NCI-H510A treated with DMSO at 0.1 percent for 48 hours (cell line): ENCODE measurements at regions not wholly inside any gene's neighbourhood (a gene's known extent, or its start where the extent isn't known, plus 50 kb on each side); places are given as distances from the start of the nearest gene placed in this dataset.

ENCODE experiments used
- DNase-seq: peaks from one replicate; lab custom pipeline; 2025; lab: John Stamatoyannopoulos, UW

DNA sequence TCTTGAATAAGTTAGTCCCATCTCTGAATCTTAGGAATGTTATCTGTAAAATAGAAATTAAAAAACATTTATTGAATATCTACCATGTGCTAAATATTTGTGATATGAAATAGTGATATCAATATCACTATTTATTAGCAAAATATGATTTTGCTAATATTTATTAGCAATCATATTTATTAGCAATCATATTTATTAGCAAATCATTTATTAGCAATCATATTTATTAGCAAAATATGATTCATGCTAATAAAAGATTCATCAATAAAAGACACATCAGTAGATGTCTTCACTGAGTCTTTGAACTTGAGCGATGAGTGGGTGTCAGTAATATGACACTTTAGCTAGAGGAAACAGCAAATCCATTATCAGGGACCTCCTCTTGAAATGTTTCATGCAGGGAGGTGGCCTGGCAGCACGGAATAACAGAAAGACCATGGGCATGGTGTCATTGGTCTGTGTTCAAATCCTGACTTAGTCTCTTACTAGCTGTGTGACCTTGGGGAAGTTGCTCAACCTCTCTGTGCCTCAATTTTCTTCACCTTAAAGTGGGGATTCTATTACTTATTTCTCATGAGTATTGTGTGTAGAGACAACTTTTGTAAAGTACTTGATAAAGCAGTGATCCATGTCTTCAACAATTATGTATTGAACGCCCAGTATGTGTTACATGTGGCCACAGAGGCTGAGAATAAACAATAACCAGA, 456.2 kb upstream of the MEX3C start:
- DNase-seq: no peak

DNA sequence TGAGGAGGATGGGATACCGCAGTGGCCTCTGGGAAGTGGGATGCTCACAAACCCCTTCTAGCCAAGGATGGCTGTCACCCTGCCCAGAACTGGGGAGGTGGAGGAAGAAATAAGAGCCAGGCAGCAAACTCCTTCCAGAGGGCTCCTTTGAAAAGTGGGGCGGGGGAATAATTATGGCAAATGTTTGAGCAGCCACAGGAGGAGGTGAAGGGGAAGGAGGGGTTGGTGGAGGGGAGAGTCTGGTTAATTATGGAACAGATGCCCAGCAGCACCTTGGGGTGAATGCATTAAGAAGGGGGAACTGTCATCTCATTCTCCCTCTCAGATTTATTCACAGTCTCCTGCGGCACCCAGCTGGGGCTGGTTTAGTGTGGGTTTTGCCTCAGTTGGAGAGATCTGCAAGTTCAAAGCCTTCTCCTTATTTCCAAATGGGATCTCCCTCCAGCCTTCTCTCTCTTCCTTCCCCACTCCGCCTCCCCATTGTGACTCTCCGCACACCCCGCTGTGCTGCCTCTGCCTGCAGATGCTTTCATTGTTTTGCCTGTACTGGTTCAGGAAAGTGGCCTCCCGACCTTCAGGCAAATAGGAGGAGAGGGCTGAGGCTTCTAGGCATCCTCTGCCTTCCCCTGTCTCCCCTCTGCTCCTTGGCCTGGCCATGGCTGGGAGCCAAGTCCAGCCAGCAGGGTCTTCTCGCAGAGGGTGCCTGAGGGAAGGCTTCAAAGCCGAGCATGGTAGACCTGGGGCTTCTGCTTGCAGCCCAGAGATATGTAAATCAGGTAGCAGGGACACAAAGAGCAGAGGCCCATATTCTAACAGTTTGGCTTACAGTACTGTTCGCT, 457.2 kb upstream of the MEX3C start:
- no peak for DNase-seq

DNA sequence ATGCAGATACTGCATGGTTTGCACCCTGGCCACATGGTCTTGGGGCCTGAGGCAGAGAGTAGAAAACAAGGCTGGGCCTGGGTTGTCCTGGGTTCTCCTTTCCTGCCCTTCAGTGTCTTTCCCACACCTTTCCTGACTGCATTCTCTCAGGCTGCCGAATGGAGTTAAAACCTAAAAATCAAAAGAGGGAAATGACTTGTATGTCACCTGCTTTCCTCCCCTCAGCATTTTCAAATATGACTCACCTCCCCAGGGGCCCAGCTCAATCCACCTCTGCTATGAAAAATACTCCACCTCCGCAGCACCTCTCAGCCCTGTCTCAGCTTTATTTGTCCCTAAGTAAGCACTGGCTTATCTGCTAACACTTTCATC, 457.8 kb upstream of the MEX3C start:
- DNase-seq: no peak

DNA sequence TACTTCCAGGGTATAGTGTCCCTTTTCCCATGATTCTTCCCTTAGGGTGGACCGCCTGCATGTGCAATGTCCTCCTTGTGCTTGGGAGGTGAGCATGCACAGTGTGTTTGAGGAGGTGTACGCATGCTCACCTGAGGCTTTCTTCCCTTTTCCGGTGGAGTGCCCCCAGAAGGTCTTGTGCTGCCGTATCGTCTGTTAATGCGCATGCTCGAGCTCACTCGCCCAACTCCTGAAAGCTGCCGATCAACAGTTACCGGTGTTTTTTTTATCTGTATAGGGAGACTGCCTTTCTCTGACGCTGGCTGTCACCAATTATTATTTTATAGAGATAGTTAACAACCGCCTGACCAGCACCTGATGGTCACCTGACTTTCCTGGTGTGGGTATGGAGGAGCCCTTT, 458.8 kb upstream of the MEX3C start:
- no peak for DNase-seq

DNA sequence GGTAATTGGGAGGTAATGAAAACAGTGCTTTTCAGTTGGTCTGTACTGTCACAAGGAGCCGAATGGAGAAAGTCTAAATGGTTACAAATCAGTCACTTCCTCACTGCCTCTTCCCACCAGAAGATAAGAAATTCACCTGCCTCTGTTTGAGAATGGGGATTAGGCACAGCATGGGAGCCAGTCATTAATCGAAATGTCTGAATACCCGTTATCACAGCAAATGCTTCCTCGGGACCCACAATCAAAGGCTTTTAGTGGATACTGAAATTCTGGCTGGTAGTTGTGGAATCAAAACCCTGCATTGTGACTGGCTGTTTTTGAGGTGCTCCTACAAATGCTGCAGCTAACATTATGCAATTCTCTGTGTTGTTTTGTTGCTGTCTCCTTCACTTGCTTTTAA, 461.0 kb upstream of the MEX3C start:
- no peak for DNase-seq

DNA sequence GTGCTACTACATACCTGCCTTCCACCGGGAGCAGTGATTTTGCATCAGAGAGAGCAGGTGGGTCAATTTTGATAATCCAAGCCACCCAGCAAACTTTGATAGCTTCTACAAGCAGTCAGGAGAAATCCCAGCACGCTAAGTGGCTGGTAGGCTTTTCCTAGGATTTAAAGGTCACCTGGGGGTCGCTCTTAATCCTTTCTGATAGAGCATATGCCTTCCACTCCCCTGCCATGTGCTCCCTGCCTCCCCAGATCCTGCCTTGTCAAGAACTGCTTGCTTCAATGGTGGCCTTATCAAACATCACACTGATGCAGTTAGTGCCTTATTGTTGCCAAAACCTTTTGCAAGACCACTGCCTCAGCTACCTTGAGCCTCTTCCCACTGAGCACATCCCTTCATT, 462.3 kb upstream of the MEX3C start:
- no peak for DNase-seq

DNA sequence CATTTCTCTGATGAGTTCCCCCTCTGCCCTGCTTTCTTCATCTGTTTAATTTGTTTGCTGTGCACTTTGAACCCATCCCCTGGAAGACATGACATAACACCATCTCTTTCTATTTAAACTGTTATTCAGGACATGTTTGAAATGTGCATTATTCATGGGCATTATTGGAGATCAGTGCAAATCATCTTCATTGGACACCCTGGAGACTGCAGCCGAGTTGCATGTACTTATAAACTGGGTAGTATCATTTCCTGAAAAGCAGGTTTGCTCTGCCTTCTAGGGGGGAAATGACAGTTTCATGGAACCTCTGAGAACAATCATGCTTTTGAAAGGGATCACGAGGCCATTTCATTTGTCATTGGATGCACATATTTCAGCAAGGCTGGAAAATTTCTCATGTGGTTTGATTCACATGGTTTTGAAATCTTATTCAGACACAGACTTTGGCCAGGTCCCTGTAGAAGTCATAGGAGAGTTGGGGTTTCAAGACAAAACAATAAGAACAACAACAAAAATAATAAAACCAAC, 462.8 kb upstream of the MEX3C start:
- DNase-seq: no peak

DNA sequence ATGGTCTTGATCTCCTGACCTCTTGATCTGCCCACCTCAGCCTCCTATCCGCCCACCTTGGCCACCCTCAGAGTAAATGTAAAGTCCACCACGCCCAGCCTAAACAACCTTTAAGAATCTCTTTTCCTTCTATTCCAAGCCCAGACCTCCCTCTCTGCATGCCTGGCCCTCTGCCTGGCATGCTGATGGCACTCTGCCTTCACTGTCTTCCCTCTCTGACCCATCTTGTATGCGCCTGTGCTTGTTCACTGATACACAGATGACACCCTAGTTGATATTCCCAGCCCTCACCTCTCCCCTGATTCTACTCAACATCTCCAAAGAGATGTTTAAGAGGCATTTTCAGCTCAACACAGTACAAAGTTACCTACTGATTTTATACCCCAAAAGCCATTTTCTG, 466.8 kb upstream of the MEX3C start:
- no peak for DNase-seq

DNA sequence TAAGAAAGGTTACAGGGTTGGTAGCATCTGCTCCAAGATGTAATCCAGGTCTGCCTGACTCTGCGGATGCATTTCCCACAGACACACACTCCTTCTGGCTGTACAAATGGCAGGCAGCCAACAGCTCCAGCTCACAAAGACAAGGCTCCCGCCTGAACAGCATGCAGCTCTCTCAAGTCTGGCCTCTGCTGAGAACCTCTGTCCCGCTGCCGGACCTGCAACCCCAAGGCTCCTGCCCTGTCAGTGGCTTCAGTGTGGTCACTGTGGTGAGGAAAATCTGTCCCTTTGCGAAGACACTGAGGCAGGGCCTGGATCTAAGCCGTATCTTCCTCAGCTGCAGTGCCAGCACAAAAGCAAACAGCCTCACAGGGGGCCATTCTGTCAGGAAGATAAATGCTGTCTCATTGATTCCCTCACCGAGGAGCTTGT, 469.3 kb upstream of the MEX3C start:
- DNase-seq: peak; percentile 83

DNA sequence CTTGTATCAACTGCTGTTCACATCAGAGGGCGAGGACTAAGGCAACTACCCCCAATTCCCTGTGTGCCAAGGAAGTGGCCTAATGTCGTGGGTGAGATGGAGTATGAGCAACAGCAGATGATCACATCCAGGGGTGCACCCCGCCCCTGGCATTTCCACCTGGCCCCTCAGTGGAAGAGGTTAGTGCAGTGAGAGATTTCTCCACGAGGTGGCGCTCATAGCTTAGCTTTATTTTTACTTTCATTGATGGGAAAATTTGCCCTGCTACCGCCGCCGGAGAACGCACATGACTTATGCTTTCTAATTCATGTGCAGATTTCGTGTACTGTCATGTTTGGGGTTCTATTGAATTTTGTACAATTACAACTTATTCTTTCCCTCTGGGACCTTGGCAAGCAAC, 470.6 kb upstream of the MEX3C start:
- peak; percentile 84 for DNase-seq

DNA sequence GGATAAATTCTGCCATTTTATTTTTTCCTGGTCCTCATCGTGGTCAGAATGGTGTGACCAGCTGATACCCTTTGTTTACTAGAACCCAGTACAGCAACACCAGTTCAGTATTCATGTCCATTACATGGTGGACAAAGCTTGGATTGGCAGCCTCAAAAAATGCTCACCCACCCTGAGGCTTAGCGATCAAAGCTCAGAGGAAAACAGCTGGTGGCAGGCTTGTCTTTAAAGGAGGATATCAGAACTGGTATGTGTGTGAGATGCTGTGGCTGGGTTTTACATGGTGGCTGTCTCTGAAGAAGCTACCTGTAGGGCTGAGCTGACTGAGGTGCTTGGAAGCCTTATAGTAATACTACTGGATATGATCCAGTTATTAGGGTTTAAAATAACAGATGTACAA, 471.1 kb upstream of the MEX3C start:
- DNase-seq: no peak

DNA sequence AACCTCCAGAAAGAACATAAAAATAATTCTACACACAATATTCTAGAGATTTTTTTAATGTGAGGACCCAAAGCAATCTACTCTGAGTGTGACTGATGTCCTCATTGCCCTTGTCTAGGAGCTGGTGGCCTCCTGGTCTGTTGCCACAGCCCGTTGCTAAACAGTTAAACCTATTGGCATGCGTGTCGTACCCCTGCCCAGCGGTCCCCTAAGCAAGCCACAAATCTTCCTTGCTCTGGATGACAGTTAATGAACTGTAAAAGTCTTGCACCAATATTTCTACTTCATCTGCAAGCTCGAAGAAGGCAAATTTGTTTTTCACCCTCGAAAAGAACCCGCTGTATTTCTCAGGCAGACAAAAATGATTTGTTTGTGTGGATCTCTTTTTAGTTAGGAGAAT, 489.1 kb upstream of the MEX3C start:
- no peak for DNase-seq

DNA sequence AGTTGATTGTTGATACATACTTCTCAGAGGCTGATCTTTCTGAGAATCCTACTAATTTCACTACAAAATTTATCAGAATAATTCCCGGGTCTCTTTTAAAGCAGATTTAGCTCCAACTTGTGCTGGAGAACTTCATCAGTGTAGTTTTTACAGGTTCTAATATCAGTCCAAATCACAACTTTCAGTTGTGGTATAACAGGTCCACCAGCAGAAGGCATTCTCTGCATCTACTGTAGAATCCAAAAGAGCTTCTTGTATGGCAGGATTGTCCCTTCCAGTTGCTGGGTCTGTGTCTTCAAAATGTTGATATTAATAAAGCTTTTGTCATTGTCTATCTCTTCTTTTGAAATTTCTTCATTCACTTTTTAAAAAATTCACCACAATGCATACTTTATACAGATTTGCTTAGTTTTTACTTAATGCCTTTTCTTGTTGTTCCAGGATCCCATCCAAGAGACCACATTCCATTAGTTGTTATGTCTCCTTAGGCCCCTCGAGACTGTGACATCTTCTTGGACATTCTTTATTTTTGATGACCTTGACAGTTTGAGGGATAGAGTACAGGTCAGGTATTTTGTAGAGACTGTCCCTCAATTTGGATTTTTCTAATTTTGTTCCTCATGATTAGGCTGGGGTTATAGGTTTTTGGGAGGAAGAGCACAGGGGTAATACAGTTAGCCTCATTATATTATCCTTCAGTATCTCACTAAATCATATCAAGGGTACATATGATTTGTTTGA, 490.5 kb upstream of the MEX3C start:
- DNase-seq: no peak

DNA sequence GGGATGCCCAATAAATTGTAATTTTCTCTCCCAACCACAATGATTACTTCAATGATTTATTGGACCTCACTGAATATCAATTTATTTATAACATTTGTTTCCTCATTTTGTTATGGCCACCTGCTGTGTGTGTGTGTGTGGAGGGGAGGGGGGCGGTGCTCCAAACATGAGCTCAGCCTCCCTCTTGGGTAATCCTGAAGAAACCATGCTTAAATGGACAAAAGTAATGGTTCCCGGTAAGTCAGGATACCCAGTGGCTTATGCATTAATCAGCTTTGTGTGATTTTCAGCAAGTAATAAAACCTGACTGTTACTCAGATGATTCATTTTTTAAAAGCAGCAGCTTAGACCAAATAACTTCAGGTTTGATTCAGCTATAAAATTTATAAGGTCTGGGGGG, 495.1 kb upstream of the MEX3C start:
- DNase-seq: no peak

DNA sequence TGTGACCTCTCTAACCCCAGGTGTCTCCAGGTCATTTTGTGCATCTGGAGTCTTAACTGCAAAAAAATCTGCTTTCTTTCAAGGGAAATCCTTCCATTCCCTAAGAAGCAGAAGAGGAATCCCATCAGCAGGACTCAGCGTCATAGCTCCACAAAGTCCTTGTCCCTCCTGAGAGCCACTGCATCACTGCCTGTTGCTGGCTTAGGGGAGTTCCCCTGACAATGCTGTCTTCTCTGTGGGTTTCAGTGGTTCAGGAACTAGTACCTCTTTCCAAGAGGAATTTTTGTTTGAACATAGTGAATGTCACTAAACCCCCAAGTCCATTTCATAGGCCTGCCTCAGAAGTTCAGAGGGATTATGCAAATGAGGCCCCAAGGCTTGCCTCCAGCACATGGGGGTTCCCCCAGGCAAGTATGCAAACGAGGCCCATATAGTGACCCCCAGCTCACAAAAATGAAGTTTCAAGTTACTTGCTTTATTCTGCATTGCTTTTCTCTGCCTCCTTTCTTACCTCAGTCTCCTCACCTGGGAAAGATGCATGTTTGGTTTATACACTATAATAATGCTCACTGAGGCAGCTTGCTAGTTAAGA, 513.9 kb upstream of the MEX3C start:
- no peak for DNase-seq

DNA sequence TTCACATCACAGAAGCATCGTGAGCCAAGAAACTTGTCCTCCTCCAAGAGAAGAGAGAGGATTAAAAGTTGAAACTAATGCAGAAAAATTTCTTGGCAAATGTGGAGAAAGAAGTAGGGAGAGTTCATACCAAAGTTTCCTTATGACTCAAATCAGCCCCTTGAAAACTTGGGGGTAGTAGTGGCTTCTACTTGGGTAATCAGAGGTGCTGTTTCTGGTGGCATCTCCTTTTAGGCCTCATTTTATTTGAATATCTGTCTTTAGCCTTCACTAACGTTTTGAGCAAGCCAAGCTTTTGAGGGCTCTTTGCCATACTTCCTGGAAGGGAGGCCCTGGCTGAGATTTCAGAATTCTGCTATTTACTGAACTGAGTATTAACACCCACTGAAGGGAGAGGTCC, 515.3 kb upstream of the MEX3C start:
- DNase-seq: no peak

DNA sequence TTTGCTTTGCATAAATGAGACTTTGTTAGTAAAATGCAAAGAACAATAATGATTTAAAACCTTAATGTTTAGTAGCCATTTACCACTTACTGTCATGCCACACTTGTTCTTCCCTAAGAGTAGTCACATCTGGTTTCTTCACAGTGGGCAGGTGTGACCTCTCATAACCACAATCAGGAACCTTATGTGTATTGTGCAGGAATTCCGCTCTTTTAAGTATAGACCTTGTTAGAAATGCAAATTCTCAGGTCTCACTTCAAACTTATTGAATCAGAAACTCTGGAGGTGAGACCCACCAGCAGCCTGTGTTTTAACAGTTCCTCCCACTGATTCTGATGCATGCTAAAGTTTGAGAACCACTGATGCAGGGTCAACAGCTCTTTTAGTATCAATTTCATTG, 518.8 kb upstream of the MEX3C start:
- DNase-seq: no peak

DNA sequence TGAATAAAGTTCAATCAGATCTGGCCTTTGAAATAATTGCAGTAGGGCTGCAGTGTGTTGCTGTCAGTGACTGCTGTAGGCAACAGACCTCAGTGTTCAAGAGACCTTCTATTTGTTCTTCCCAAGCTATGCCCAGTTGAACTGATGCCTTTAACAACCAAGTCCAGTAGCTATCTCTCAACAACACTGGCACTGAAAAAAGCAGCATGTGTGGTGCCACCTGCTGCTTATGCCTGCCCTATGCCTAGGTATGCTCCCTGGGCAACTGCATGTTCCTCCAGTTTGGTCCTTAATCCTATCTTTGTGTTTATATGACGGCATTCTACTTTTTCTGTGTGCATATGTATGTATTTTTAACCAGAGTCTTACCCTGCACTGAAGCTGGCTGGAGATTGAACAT, 523.9 kb upstream of the MEX3C start:
- no peak for DNase-seq

DNA sequence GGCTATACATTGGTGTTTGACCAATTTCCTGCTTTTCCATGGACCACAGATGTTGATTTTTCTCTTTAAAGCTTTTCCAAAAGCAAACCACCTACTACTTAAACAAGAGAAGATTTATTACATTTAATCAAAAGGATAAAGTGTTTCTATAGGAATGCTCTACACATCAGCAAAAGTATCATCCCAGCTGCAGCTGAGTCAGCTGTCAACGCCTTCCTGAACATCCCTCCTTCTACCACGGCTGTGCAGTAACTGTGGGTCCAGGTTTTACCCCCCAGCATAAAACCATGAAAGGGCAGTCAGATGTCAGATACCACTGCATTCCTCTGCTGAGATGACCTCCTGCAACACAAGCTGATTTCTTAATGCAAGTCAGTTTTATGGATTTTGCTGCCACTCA, 524.5 kb upstream of the MEX3C start:
- no peak for DNase-seq

DNA sequence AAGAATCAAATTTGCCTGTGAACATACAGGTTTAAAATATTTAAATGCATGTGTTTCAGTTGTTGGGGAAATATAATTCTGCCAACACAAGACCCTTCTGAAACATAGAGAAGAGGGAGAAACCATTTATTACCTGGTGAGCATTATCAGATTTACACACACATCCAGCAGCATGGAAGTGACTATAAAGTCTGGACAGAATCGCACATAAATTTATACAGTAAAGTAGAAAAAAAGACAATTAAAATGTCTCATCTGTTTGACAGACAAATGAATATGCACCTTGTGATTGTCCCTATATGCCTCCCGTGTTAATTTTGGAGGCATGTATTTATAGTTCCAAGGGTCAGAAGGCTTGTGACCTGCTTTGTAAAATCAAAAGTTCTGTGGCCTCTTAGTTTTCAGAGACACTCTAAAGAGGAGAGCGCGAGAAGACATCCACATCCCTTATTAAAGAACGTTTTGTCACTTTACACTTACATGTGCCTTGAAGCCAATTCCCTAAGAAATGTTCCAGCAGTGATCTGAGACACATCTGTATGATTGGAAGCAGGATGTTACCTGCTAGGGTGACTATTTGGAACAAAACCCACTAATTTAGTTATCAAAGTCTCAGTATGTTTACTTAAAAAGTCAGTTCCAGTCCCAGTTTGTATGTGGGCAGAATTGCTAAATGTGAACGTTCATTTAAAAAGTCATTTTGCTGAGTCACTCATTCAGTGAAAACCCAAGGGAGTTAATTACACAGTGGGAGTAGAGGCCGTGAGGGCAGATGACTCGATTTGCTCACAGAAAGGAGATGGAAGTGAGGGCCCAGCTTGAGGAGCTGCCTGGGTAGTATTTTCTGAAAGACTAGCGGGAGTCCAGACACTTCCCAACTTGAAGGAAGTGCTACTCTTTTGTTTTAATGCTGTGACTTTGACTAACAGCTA, 527.6 kb upstream of the MEX3C start:
- DNase-seq: no peak

DNA sequence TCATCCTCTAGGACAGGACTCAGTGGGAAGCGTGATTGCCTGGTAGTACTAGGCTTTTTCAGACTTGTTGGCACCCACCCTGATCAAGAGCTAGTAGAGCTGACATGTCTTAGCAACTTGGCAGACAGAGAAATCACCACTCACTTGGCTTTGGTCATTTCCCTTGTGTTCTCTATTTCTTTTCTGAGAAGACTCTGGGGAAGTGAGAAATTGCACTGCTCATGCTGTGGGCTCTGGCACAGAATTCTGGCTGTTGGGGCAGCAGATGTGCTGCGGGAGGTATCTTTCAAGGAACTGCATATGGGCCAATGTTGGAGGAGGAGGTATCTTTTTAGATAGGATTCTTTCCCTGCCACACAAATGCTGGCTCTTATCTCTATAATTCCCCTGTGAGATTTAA, 529.1 kb upstream of the MEX3C start:
- DNase-seq: no peak
